ENCODE measurements at regions not wholly inside any gene's neighbourhood (a gene's known extent, or its start where the extent isn't known, plus 50 kb on each side); places are given as distances from the start of the nearest gene placed in this dataset.

DNA sequence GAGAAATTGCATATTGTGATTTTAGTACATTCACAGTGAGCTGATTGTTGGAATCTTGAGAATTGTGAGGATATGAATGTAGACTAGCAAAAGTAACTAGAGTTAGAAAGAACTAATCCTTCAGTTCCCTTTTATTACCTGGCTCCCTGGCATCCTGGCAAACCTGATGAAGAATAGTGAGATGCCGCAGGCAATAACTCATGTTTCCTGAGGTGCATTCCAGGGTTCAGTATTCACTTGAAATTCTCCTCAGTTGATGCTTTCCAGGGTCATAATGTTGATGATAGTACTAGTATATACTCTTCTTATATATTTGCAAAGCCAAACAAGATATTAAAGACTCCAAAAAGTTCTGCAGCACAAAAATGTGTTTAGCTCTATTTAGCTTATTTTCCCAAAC is 432.1 kb upstream of the CELF4 start:
- TF ChIP-seq POLR2A (IDR thresholded peaks at IDR 0.05; ENCODE audit: extremely low read depth, insufficient read length) (no peak), MYC (IDR thresholded peaks at IDR 0.05; ENCODE audit: low read depth, low read length) (no peak), MAX (IDR thresholded peaks at IDR 0.05; ENCODE audit: low read depth, low read length) (no peak)
- TF ChIP-seq, protein P1, sequence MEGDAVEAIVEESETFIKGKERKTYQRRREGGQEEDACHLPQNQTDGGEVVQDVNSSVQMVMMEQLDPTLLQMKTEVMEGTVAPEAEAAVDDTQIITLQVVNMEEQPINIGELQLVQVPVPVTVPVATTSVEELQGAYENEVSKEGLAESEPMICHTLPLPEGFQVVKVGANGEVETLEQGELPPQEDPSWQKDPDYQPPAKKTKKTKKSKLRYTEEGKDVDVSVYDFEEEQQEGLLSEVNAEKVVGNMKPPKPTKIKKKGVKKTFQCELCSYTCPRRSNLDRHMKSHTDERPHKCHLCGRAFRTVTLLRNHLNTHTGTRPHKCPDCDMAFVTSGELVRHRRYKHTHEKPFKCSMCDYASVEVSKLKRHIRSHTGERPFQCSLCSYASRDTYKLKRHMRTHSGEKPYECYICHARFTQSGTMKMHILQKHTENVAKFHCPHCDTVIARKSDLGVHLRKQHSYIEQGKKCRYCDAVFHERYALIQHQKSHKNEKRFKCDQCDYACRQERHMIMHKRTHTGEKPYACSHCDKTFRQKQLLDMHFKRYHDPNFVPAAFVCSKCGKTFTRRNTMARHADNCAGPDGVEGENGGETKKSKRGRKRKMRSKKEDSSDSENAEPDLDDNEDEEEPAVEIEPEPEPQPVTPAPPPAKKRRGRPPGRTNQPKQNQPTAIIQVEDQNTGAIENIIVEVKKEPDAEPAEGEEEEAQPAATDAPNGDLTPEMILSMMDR (IDR thresholded peaks at IDR 0.05; ENCODE audit: low read depth, low read length) = no peak
